Loucy (cell line): ENCODE measurements at regions not wholly inside any gene's neighbourhood (a gene's known extent, or its start where the extent isn't known, plus 50 kb on each side); places are given as distances from the start of the nearest gene placed in this dataset.

Experiments used
- EZH2phosphoT487 ChIP-seq: fragments of 200-600 bp; IDR thresholded peaks from 2 replicates; pipeline ENCODE4 v1.6.1; 2018; ENCODE audit warnings: antibody characterized with exemption, mild to moderate bottlenecking, moderate library complexity, borderline replicate concordance
- TF ChIP-seq, protein P1 (sequence below): fragments of 200-600 bp; sonication (generic); conservative IDR thresholded peaks from 2 replicates; pipeline ENCODE4 v1.5.1; 2014; ENCODE audit warnings: mild to moderate bottlenecking, antibody characterized with exemption, low read length

DNA sequence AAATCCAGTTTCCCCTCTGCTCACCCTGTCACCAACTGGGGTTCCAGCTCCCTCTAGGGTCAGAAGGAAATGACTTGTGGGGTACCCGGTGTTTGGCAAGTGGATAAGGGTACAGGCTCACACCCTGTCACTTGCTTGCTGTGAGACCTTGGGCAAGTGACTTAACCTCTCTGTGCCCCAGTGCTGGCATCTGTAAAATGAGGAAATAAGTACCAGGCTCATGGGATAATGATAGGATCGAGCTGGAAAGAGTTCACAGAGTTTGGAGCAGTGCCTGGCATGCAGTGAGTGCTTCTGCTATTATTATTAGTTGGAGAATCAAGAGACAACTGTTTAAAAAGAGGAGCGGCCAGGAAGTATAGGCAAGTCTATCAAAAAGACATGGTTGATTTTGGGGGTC is 53.7 kb upstream of the DLX4 start:
- TF ChIP-seq, protein P1, sequence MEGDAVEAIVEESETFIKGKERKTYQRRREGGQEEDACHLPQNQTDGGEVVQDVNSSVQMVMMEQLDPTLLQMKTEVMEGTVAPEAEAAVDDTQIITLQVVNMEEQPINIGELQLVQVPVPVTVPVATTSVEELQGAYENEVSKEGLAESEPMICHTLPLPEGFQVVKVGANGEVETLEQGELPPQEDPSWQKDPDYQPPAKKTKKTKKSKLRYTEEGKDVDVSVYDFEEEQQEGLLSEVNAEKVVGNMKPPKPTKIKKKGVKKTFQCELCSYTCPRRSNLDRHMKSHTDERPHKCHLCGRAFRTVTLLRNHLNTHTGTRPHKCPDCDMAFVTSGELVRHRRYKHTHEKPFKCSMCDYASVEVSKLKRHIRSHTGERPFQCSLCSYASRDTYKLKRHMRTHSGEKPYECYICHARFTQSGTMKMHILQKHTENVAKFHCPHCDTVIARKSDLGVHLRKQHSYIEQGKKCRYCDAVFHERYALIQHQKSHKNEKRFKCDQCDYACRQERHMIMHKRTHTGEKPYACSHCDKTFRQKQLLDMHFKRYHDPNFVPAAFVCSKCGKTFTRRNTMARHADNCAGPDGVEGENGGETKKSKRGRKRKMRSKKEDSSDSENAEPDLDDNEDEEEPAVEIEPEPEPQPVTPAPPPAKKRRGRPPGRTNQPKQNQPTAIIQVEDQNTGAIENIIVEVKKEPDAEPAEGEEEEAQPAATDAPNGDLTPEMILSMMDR = no peak
- no peak for TF ChIP-seq EZH2phosphoT487
